ENCODE measurements at regions not wholly inside any gene's neighbourhood (a gene's known extent, or its start where the extent isn't known, plus 50 kb on each side); places are given as distances from the start of the nearest gene placed in this dataset.

GRCh38 chr1:187442603-187443002, 613.9 kb downstream of the PLA2G4A start:
- Histone ChIP-seq H3K9me3 (ENCODE audit: low read length) (no peaks in the 10 kb centered on the region), H3K79me2 (replicated peaks; ENCODE audit: insufficient read depth, low read length) (no peaks in the 10 kb centered on the region), H3K27ac (ENCODE audit: low read length) (no peak overlapping the region), H3K4me2 (ENCODE audit: low read length) (no peak overlapping the region), H2AFZ (ENCODE audit: low read depth, low read length) (no peak overlapping the region), H3K27me3 (ENCODE audit: insufficient read depth, low read depth, low read length) (no peaks in the 10 kb centered on the region), H3K9me2 (ENCODE audit: insufficient read depth, low read length) (no peaks in the 10 kb centered on the region), H3K4me3 (ENCODE audit: low read length) (no peak overlapping the region), H3K9ac (ENCODE audit: low read length) (no peak overlapping the region), H4K20me1 (ENCODE audit: insufficient read depth) (no peaks in the 10 kb centered on the region), H3F3A (ENCODE audit: insufficient read depth, low read length, poor library complexity, severe bottlenecking) (no peaks in the 10 kb centered on the region), H3K36me3 (ENCODE audit: insufficient read depth, low read length) (no peaks in the 10 kb centered on the region)
- no peak for TF ChIP-seq MXI1 (conservative IDR thresholded peaks at IDR 0.05; ENCODE audit: poor library complexity, severe bottlenecking)
- no peak for TF ChIP-seq SMC3 (conservative IDR thresholded peaks at IDR 0.05; ENCODE audit: poor library complexity)
- TF ChIP-seq TAF1 (IDR thresholded peaks at IDR 0.05; ENCODE audit: low read depth), result no peak
- TF ChIP-seq CTCF (IDR thresholded peaks at IDR 0.05; ENCODE audit: poor library complexity, severe bottlenecking), result no peak
- TF ChIP-seq EP300 (conservative IDR thresholded peaks at IDR 0.05; ENCODE audit: poor library complexity, severe bottlenecking), result no peak
- TF ChIP-seq REST (IDR thresholded peaks at IDR 0.05; ENCODE audit: borderline replicate concordance), result no peak
- no peak for TF ChIP-seq EZH2 (IDR thresholded peaks at IDR 0.05; ENCODE audit: borderline replicate concordance, insufficient read depth, low read length, poor library complexity, severe bottlenecking)
- TF ChIP-seq POLR2AphosphoS5 (IDR thresholded peaks at IDR 0.05), result no peak
- no peak for TF ChIP-seq RAD21 (conservative IDR thresholded peaks at IDR 0.05)

GRCh38 chr1:187443939-187444338, 615.2 kb downstream of the PLA2G4A start:
- H3K9ac ChIP-seq (ENCODE audit: low read length), result no peak overlapping the region
- no peaks in the 10 kb centered on the region for H3F3A ChIP-seq (ENCODE audit: insufficient read depth, low read length, poor library complexity, severe bottlenecking)
- no peaks in the 10 kb centered on the region for H4K20me1 ChIP-seq (ENCODE audit: insufficient read depth)
- no peaks in the 10 kb centered on the region for H3K9me3 ChIP-seq (ENCODE audit: low read length)
- no peak overlapping the region for H3K4me3 ChIP-seq (ENCODE audit: low read length)
- no peaks in the 10 kb centered on the region for H3K9me2 ChIP-seq (ENCODE audit: insufficient read depth, low read length)
- H2AFZ ChIP-seq (ENCODE audit: low read depth, low read length), result no peak overlapping the region
- no peaks in the 10 kb centered on the region for H3K79me2 ChIP-seq (replicated peaks; ENCODE audit: insufficient read depth, low read length)
- TF ChIP-seq SMC3 (conservative IDR thresholded peaks at IDR 0.05; ENCODE audit: poor library complexity) (no peak), REST (IDR thresholded peaks at IDR 0.05; ENCODE audit: borderline replicate concordance) (no peak), EZH2 (IDR thresholded peaks at IDR 0.05; ENCODE audit: borderline replicate concordance, insufficient read depth, low read length, poor library complexity, severe bottlenecking) (no peak), CTCF (IDR thresholded peaks at IDR 0.05; ENCODE audit: poor library complexity, severe bottlenecking) (no peak), MXI1 (conservative IDR thresholded peaks at IDR 0.05; ENCODE audit: poor library complexity, severe bottlenecking) (no peak), TAF1 (IDR thresholded peaks at IDR 0.05; ENCODE audit: low read depth) (no peak), POLR2AphosphoS5 (IDR thresholded peaks at IDR 0.05) (no peak)
- H3K27ac ChIP-seq (ENCODE audit: low read length), result no peak overlapping the region
- H3K4me2 ChIP-seq (ENCODE audit: low read length), result no peak overlapping the region
- no peaks in the 10 kb centered on the region for H3K36me3 ChIP-seq (ENCODE audit: insufficient read depth, low read length)
- H3K27me3 ChIP-seq (ENCODE audit: insufficient read depth, low read depth, low read length), result no peaks in the 10 kb centered on the region
